IPS-18a (cell line): ENCODE measurements at regions not wholly inside any gene's neighbourhood (a gene's known extent, or its start where the extent isn't known, plus 50 kb on each side); places are given as distances from the start of the nearest gene placed in this dataset.

Experiments
- H3K27ac ChIP-seq: one replicate; pipeline ENCODE4 v1.5.1; 2013; ENCODE audit warnings: low read length
- H3K27me3 ChIP-seq: one replicate; pipeline ENCODE4 v1.6.1; 2013; ENCODE audit warnings: mild to moderate bottlenecking, low read length; ENCODE audit not compliant: control insufficient read depth, insufficient read depth
- H3K36me3 ChIP-seq: one replicate; pipeline ENCODE4 v1.6.1; 2013; ENCODE audit warnings: low read depth, low read length; ENCODE audit not compliant: control insufficient read depth
- H3K4me1 ChIP-seq: one replicate; pipeline ENCODE4 v1.6.1; 2013; ENCODE audit warnings: low read depth, low read length; ENCODE audit not compliant: control insufficient read depth
- H3K4me3 ChIP-seq: one replicate; pipeline ENCODE4 v1.5.1; 2013; ENCODE audit warnings: low read length
- H3K9ac ChIP-seq: one replicate; pipeline ENCODE4 v1.6.1; 2013; ENCODE audit warnings: mild to moderate bottlenecking, low read length, moderate library complexity
- H3K9me3 ChIP-seq: one replicate; pipeline ENCODE4 v1.6.1; 2013; ENCODE audit warnings: low read depth, low read length; ENCODE audit not compliant: control insufficient read depth

GRCh38 chr6:113293423-113293740 is 563.8 kb upstream of the MARCKS start:
- H3K36me3 ChIP-seq: no peaks in the 10 kb centered on the region
- no peak overlapping the region for H3K4me3 ChIP-seq
- H3K27ac ChIP-seq: no peak overlapping the region
- peaks cover 20% of the 10 kb centered on the region for H3K4me1 ChIP-seq
- H3K27me3 ChIP-seq: no peaks in the 10 kb centered on the region
- no peak overlapping the region for H3K9ac ChIP-seq
- no peaks in the 10 kb centered on the region for H3K9me3 ChIP-seq

GRCh38 chr6:113299531-113299930 is 557.6 kb upstream of the MARCKS start:
- no peak overlapping the region for H3K9ac ChIP-seq
- H3K27me3 ChIP-seq: no peaks in the 10 kb centered on the region
- no peaks in the 10 kb centered on the region for H3K36me3 ChIP-seq
- no peak overlapping the region for H3K27ac ChIP-seq
- H3K4me1 ChIP-seq: peaks cover 6% of the 10 kb centered on the region
- no peak overlapping the region for H3K4me3 ChIP-seq
- H3K9me3 ChIP-seq: no peaks in the 10 kb centered on the region

GRCh38 chr6:113301651-113302050 is 555.5 kb upstream of the MARCKS start:
- Histone ChIP-seq H3K4me3 (no peak overlapping the region), H3K27ac (no peak overlapping the region), H3K4me1 (no peaks in the 10 kb centered on the region), H3K27me3 (no peaks in the 10 kb centered on the region), H3K9ac (no peak overlapping the region), H3K9me3 (no peaks in the 10 kb centered on the region), H3K36me3 (no peaks in the 10 kb centered on the region)

GRCh38 chr6:113304116-113304515 is 553.0 kb upstream of the MARCKS start:
- no peaks in the 10 kb centered on the region for H3K36me3 ChIP-seq
- H3K27ac ChIP-seq: no peak overlapping the region
- no peaks in the 10 kb centered on the region for H3K27me3 ChIP-seq
- no peak overlapping the region for H3K4me3 ChIP-seq
- no peaks in the 10 kb centered on the region for H3K9me3 ChIP-seq
- no peaks in the 10 kb centered on the region for H3K4me1 ChIP-seq
- H3K9ac ChIP-seq: no peak overlapping the region

GRCh38 chr6:113306552-113307145 is 550.5 kb upstream of the MARCKS start:
- Histone ChIP-seq H3K36me3 (no peaks in the 10 kb centered on the region), H3K4me1 (no peaks in the 10 kb centered on the region), H3K9ac (no peak overlapping the region), H3K9me3 (no peaks in the 10 kb centered on the region), H3K27ac (no peak overlapping the region), H3K4me3 (no peak overlapping the region), H3K27me3 (no peaks in the 10 kb centered on the region)

- H3K9me3 ChIP-seq: no peaks in the 10 kb centered on the region
- no peaks in the 10 kb centered on the region for H3K4me1 ChIP-seq
- no peaks in the 10 kb centered on the region for H3K27me3 ChIP-seq
- no peak overlapping the region for H3K9ac ChIP-seq
- no peak overlapping the region for H3K27ac ChIP-seq
- no peaks in the 10 kb centered on the region for H3K36me3 ChIP-seq
- no peak overlapping the region for H3K4me3 ChIP-seq
Measured at GRCh38 chr6:113308266-113308665, 548.9 kb upstream of the MARCKS start.

- Histone ChIP-seq H3K4me3 (no peak overlapping the region), H3K4me1 (no peaks in the 10 kb centered on the region), H3K27me3 (no peaks in the 10 kb centered on the region), H3K27ac (no peak overlapping the region), H3K9me3 (no peaks in the 10 kb centered on the region), H3K36me3 (no peaks in the 10 kb centered on the region), H3K9ac (no peak overlapping the region)
Measured at GRCh38 chr6:113313841-113314240, 543.3 kb upstream of the MARCKS start.

- Histone ChIP-seq H3K27ac (no peak overlapping the region), H3K9ac (no peak overlapping the region), H3K9me3 (no peaks in the 10 kb centered on the region), H3K27me3 (no peaks in the 10 kb centered on the region), H3K4me1 (no peaks in the 10 kb centered on the region), H3K36me3 (no peaks in the 10 kb centered on the region), H3K4me3 (no peak overlapping the region)
Measured at GRCh38 chr6:113315165-113315564, 542.0 kb upstream of the MARCKS start.

- no peaks in the 10 kb centered on the region for H3K9me3 ChIP-seq
- H3K4me3 ChIP-seq: no peak overlapping the region
- H3K36me3 ChIP-seq: no peaks in the 10 kb centered on the region
- H3K4me1 ChIP-seq: no peaks in the 10 kb centered on the region
- no peak overlapping the region for H3K9ac ChIP-seq
- H3K27me3 ChIP-seq: no peaks in the 10 kb centered on the region
- H3K27ac ChIP-seq: no peak overlapping the region
Measured at GRCh38 chr6:113315879-113316278, 541.3 kb upstream of the MARCKS start.

GRCh38 chr6:113317442-113317841 is 539.7 kb upstream of the MARCKS start:
- Histone ChIP-seq H3K4me1 (no peaks in the 10 kb centered on the region), H3K27ac (no peak overlapping the region), H3K36me3 (no peaks in the 10 kb centered on the region), H3K4me3 (no peak overlapping the region), H3K27me3 (no peaks in the 10 kb centered on the region), H3K9me3 (no peaks in the 10 kb centered on the region), H3K9ac (no peak overlapping the region)

- Histone ChIP-seq H3K4me1 (no peaks in the 10 kb centered on the region), H3K27me3 (no peaks in the 10 kb centered on the region), H3K9ac (no peak overlapping the region), H3K4me3 (no peak overlapping the region), H3K9me3 (no peaks in the 10 kb centered on the region), H3K36me3 (no peaks in the 10 kb centered on the region), H3K27ac (no peak overlapping the region)
Measured at GRCh38 chr6:113317891-113318574, 539.1 kb upstream of the MARCKS start.

- Histone ChIP-seq H3K27me3 (no peaks in the 10 kb centered on the region), H3K4me3 (no peak overlapping the region), H3K36me3 (no peaks in the 10 kb centered on the region), H3K9me3 (no peaks in the 10 kb centered on the region), H3K9ac (no peak overlapping the region), H3K4me1 (no peaks in the 10 kb centered on the region), H3K27ac (no peak overlapping the region)
Measured at GRCh38 chr6:113318575-113318917, 538.6 kb upstream of the MARCKS start.
